ENCODE measurements at regions not wholly inside any gene's neighbourhood (a gene's known extent, or its start where the extent isn't known, plus 50 kb on each side); places are given as distances from the start of the nearest gene placed in this dataset.

- TF ChIP-seq CTCF (IDR thresholded peaks at IDR 0.05) (no peak), POLR2A (IDR thresholded peaks at IDR 0.05) (no peak)
Measured at GRCh38 chr6:170459451-170459850, 93.7 kb downstream of the PSMB1 start.

Measured in heart left ventricle (tissue), 13 donors.